DOHH2 (cell line): ENCODE measurements at regions not wholly inside any gene's neighbourhood (a gene's known extent, or its start where the extent isn't known, plus 50 kb on each side); places are given as distances from the start of the nearest gene placed in this dataset.

Source experiments
- CTCF ChIP-seq: fragments of 200-600 bp; sonication (generic); IDR thresholded peaks from one replicate; pipeline ENCODE4 v1.5.1; 2014; ENCODE audit warnings: antibody characterized with exemption, mild to moderate bottlenecking, low read depth, low read length; ENCODE audit not compliant: poor library complexity, severe bottlenecking
- EZH2phosphoT487 ChIP-seq: fragments of 200-600 bp; sonication (generic); IDR thresholded peaks from 2 replicates; pipeline ENCODE4 v1.6.1; 2017; ENCODE audit warnings: borderline replicate concordance, mild to moderate bottlenecking, antibody characterized with exemption, low read length, moderate library complexity, mixed read lengths

- TF ChIP-seq CTCF (no peak), EZH2phosphoT487 (no peak)
Measured at GRCh38 chr2:186342029-186342428, 144.0 kb upstream of the ZC3H15 start.
